H9 (cell line): ENCODE measurements at regions not wholly inside any gene's neighbourhood (a gene's known extent, or its start where the extent isn't known, plus 50 kb on each side); places are given as distances from the start of the nearest gene placed in this dataset.

ENCODE experiments used
- DNase-seq: peaks from one replicate; pipeline ENCODE4 v3.0.0-alpha.2; 2017
- H2AFZ ChIP-seq: one replicate; pipeline ENCODE4 v1.6.1; 2013; ENCODE audit warnings: mild to moderate bottlenecking, low read length, control low read depth, moderate library complexity
- H2AK5ac ChIP-seq: 2 replicates; pipeline ENCODE4 v1.6.1; 2013; ENCODE audit warnings: low read length, control low read depth, mixed read lengths; ENCODE audit not compliant: insufficient read length
- H2BK120ac ChIP-seq: one replicate; pipeline ENCODE4 v1.6.1; 2013; ENCODE audit warnings: low read depth, mild to moderate bottlenecking, low read length, control low read depth, inconsistent platforms; ENCODE audit not compliant: poor library complexity, severe bottlenecking
- H2BK12ac ChIP-seq: 2 replicates; pipeline ENCODE4 v1.6.1; 2013; ENCODE audit warnings: low read length, control low read depth, mixed read lengths, low read depth; ENCODE audit not compliant: insufficient read length
- H2BK15ac ChIP-seq: 2 replicates; pipeline ENCODE4 v1.6.1; 2013; ENCODE audit warnings: low read depth, low read length, control low read depth
- H2BK20ac ChIP-seq: one replicate; pipeline ENCODE4 v1.6.1; 2013; ENCODE audit warnings: low read depth, mild to moderate bottlenecking, low read length, control low read depth, inconsistent platforms; ENCODE audit not compliant: poor library complexity, severe bottlenecking
- H2BK5ac ChIP-seq: 2 replicates; pipeline ENCODE4 v1.6.1; 2013; ENCODE audit warnings: low read length, control low read depth, mixed read lengths; ENCODE audit not compliant: insufficient read length
- H3K14ac ChIP-seq: 2 replicates; pipeline ENCODE4 v1.6.1; 2013; ENCODE audit warnings: low read length, control low read depth; ENCODE audit not compliant: insufficient read depth
- H3K18ac ChIP-seq: 2 replicates; pipeline ENCODE4 v1.6.1; 2013; ENCODE audit warnings: low read depth, mild to moderate bottlenecking, mixed read lengths, low read length, control low read depth; ENCODE audit not compliant: insufficient read length
- H3K23ac ChIP-seq: 2 replicates; pipeline ENCODE4 v1.6.1; 2013; ENCODE audit warnings: low read length, control low read depth, mixed read lengths, low read depth; ENCODE audit not compliant: insufficient read length
- H3K23me2 ChIP-seq: 2 replicates; pipeline ENCODE4 v1.6.1; 2013; ENCODE audit warnings: low read depth, mild to moderate bottlenecking, mixed read lengths, low read length, control low read depth; ENCODE audit not compliant: insufficient read length, poor library complexity, severe bottlenecking
- H3K27ac ChIP-seq: 2 replicates; pipeline ENCODE4 v1.5.1; 2013; ENCODE audit warnings: low read length, control low read depth, mixed read lengths, low read depth; ENCODE audit not compliant: insufficient read length
- H3K27me3 ChIP-seq: 2 replicates; pipeline ENCODE4 v1.6.1; 2013; ENCODE audit warnings: low read length, control low read depth, inconsistent platforms; ENCODE audit not compliant: insufficient read depth
- H3K4ac ChIP-seq: 2 replicates; pipeline ENCODE4 v1.6.1; 2013; ENCODE audit warnings: low read depth, mild to moderate bottlenecking, control low read depth, inconsistent platforms, low read length, moderate library complexity
- H3K4me1 ChIP-seq: 2 replicates; pipeline ENCODE4 v1.6.1; 2013; ENCODE audit warnings: low read length, control low read depth, inconsistent platforms; ENCODE audit not compliant: insufficient read depth
- H3K4me2 ChIP-seq: 2 replicates; pipeline ENCODE4 v1.6.1; 2013; ENCODE audit warnings: low read length, control low read depth, mixed read lengths; ENCODE audit not compliant: insufficient read length, insufficient read depth
- H3K56ac ChIP-seq: 2 replicates; pipeline ENCODE4 v1.6.1; 2013; ENCODE audit warnings: low read depth, mild to moderate bottlenecking, mixed read lengths, low read length, control low read depth; ENCODE audit not compliant: insufficient read length
- H3K79me1 ChIP-seq: 2 replicates; pipeline ENCODE4 v1.6.1; 2013; ENCODE audit warnings: low read depth, mild to moderate bottlenecking, moderate library complexity, low read length, control low read depth, inconsistent platforms; ENCODE audit not compliant: insufficient read depth, poor library complexity, severe bottlenecking
- H3K79me2 ChIP-seq: 2 replicates; pipeline ENCODE4 v1.6.1; 2013; ENCODE audit warnings: low read length, control low read depth, inconsistent platforms; ENCODE audit not compliant: insufficient read depth
- H3K9ac ChIP-seq: 2 replicates; pipeline ENCODE4 v1.6.1; 2013; ENCODE audit warnings: low read length, control low read depth, mixed read lengths; ENCODE audit not compliant: insufficient read length; ENCODE audit errors: extremely low read depth
- H3K9me3 ChIP-seq: one replicate; pipeline ENCODE4 v1.6.1; 2013; ENCODE audit warnings: low read depth, low read length, inconsistent platforms; ENCODE audit not compliant: control insufficient read depth
- H3T11ph ChIP-seq: one replicate; pipeline ENCODE4 v1.6.1; 2013; ENCODE audit warnings: mild to moderate bottlenecking, low read length, control low read depth, inconsistent platforms
- H4K20me1 ChIP-seq: one replicate; pipeline ENCODE4 v1.6.1; 2013; ENCODE audit not compliant: control insufficient read depth, insufficient read length, insufficient read depth
- H4K5ac ChIP-seq: 2 replicates; pipeline ENCODE4 v1.6.1; 2013; ENCODE audit warnings: low read depth, mild to moderate bottlenecking, mixed read lengths, low read length, control low read depth; ENCODE audit not compliant: insufficient read length
- H4K8ac ChIP-seq: replicated peaks from 2 replicates; pipeline ENCODE4 v1.6.1; 2013; ENCODE audit warnings: low read length, control low read depth, mixed read lengths, low read depth; ENCODE audit not compliant: insufficient read length
- H4K91ac ChIP-seq: 2 replicates; pipeline ENCODE4 v1.6.1; 2013; ENCODE audit warnings: low read depth, mild to moderate bottlenecking, moderate library complexity, mixed read lengths, low read length, control low read depth; ENCODE audit not compliant: insufficient read length
- H3K27ac Mint-ChIP-seq, 3 experiments: 2 replicates in 2 of 3; 3 replicates in 1 of 3; pipeline ENCODE4 v1.8.0; 2020 to 2021; ENCODE audit warnings: mixed read lengths in 3 of 3, mild to moderate bottlenecking in 1 of 3, moderate library complexity in 1 of 3
- H3K27me3 Mint-ChIP-seq: 2 replicates; pipeline ENCODE4 v1.8.0; 2021; ENCODE audit warnings: low read depth, mild to moderate bottlenecking, moderate library complexity, mixed read lengths
- H3K36me3 Mint-ChIP-seq, 3 experiments: 2 replicates in 2 of 3; 3 replicates in 1 of 3; pipeline ENCODE4 v1.8.0; 2020 to 2021; ENCODE audit warnings: low read depth in 3 of 3, mixed read lengths in 3 of 3; ENCODE audit not compliant: insufficient read depth in 1 of 3
- H3K4me1 Mint-ChIP-seq, 2 experiments: 2 replicates each; pipeline ENCODE4 v1.8.0; 2020; ENCODE audit warnings: mixed read lengths in 2 of 2
- H3K4me3 Mint-ChIP-seq, 2 experiments: 2 replicates in 1 of 2; 3 replicates in 1 of 2; pipeline ENCODE4 v1.8.0; 2020 to 2021; ENCODE audit warnings: mild to moderate bottlenecking in 2 of 2, mixed read lengths in 2 of 2, moderate library complexity in 1 of 2
- H3K9me3 Mint-ChIP-seq, 2 experiments: 2 replicates in 1 of 2; 3 replicates in 1 of 2; pipeline ENCODE4 v1.8.0; 2020; ENCODE audit warnings: mild to moderate bottlenecking in 2 of 2, mixed read lengths in 2 of 2, moderate library complexity in 1 of 2
- CTCF ChIP-seq: fragments of 200-600 bp; sonication (generic); conservative IDR thresholded peaks from 3 replicates; pipeline ENCODE4 v1.8.0; 2021; ENCODE audit warnings: antibody characterized with exemption, mild to moderate bottlenecking

GRCh38 chr21:24583473-24583872 lies 1023.8 kb downstream of the MRPL39 start:
- Histone ChIP-seq H3K18ac (no peak overlapping the region), H3K23me2 (no peaks in the 10 kb centered on the region), H3K23ac (no peak overlapping the region), H3K27ac (no peak overlapping the region), H2BK20ac (no peak overlapping the region), H2BK15ac (no peak overlapping the region), H2AK5ac (no peak overlapping the region), H3K9ac (no peak overlapping the region), H3K56ac (no peak overlapping the region), H3K79me1 (no peaks in the 10 kb centered on the region), H3K4me2 (no peak overlapping the region), H3T11ph (no peak overlapping the region), H3K79me2 (no peaks in the 10 kb centered on the region), H3K27me3 (no peaks in the 10 kb centered on the region), H4K20me1 (no peaks in the 10 kb centered on the region), H2BK120ac (no peak overlapping the region), H3K9me3 (no peaks in the 10 kb centered on the region), H3K14ac (no peak overlapping the region), H2BK5ac (no peak overlapping the region), H2BK12ac (no peak overlapping the region), H4K5ac (no peak overlapping the region), H2AFZ (no peak overlapping the region), H3K4ac (no peak overlapping the region), H4K91ac (no peak overlapping the region), H4K8ac (no peak overlapping the region), H3K4me1 (no peaks in the 10 kb centered on the region)
- H3K36me3 Mint-ChIP-seq = peaks cover 3 to 8% (median 6%) of the 10 kb centered on the region in 3 experiments; a peak in 6 of 7 replicates
- no peaks in the 10 kb centered on the region for H3K4me1 Mint-ChIP-seq
- no peak overlapping the region for H3K27ac Mint-ChIP-seq
- no peak for TF ChIP-seq CTCF
- no peak for DNase-seq
- no peak overlapping the region for H3K4me3 Mint-ChIP-seq
- H3K27me3 Mint-ChIP-seq = no peaks in the 10 kb centered on the region
- peaks cover 47 to 57% of the 10 kb centered on the region in 2 experiments for H3K9me3 Mint-ChIP-seq
